NCI-H187 treated with DMSO at 0.1 percent for 48 hours (cell line): ENCODE measurements at regions not wholly inside any gene's neighbourhood (a gene's known extent, or its start where the extent isn't known, plus 50 kb on each side); places are given as distances from the start of the nearest gene placed in this dataset.
A peak's percentile ranks its signal among the peaks of the same experiment; 100 is the strongest.

Experiments
- DNase-seq: peaks from one replicate; lab custom pipeline; 2025; lab: John Stamatoyannopoulos, UW

DNA sequence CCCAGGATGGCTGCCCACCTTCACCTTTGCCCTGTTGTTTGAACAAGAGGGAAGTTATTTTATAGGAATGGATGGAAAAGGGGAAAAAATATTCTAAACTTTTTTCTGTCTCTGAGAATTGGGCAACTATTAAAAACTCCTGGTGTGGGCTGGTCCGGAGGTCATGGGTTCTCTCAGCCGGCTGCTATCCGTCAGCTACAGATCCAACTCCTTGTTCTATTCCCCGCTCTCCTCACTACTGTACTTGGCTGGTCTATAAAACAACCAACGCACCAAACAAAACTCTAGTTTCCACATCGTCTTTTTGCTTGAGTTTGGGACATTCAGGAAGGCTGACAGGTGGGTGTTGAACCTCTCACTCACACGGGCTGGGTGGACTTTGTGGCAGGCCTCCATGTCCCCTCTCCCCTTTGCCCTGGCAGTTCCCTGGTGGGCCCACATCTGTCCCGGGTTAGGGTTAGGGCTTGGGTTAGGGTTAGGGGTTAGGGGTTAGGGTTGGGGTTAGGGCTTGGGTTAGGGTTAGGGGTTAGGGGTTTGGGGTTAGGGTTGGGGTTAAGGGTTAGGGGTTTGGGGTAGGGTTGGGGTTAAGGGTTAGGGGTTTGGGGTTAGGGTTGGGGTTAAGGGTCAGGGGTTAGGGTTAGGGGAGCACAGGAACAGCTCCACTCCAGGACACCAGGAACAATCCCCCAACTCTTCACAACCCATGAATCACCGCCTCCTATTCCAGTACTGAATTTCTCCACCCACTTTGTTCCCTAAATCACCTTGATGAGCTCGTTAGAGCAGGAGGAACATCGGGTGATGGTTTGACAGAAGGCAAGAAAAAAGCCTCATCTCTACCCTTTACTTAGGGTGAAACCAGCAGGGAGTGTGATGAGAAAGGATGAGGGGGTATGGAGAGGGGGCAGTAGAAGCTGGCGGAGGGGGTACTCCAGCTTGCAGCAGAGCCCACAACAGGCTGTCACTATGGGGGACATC, 302.1 kb upstream of the IRX4 start:
- no peak for DNase-seq

- no peak for DNase-seq
Observed at GRCh38 chr5:2184026-2184366, 301.3 kb upstream of the IRX4 start.

DNA sequence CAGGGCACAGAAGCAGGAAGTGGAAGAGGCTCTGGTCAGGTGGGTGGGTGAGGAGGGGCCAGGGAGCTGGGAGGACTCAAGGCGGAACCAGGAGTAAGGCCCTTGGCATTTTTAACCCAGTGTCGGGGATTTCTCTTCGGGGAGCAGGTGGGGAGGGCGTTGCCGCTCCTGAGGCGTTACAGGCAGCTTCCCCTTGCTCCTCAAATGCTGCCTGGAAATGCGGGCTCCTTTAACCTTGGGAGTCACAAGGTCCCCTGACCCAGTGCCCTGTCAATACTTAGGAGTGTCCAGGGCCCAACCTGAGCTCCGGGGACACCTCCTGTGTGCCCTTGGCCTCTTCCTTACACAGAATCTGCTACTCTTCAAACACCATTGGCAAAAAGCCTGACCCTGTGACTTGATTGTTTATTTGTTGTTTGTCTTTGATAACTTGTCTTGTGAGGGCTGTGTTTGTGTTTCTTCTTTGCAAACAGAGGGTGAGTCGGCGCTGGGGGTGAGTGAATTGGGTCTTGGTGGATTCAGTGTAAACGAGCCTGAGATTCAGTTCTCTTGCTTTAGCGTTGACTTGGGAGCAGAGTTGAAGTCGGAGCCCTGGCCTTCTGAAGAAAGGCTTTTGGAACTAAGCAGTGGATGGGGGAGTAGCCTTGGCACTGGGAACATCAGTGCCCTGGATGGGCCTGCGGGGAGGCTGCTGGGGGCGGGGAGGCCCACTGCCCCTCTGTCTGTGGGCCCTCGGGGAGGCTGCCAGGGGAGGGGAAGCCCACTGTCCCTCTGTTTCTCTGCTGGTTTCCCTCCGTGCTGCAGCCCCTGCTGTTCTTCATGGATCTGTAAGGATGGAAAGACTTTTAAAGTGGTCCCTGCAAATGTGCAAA, 300.7 kb upstream of the IRX4 start:
- DNase-seq = no peak

- DNase-seq = no peak
Observed at GRCh38 chr5:2182020-2182419, 299.3 kb upstream of the IRX4 start.

GRCh38 chr5:2181557-2181956, 298.8 kb upstream of the IRX4 start:
- no peak for DNase-seq

GRCh38 chr5:2181149-2181548, 298.4 kb upstream of the IRX4 start:
- DNase-seq = no peak

DNA sequence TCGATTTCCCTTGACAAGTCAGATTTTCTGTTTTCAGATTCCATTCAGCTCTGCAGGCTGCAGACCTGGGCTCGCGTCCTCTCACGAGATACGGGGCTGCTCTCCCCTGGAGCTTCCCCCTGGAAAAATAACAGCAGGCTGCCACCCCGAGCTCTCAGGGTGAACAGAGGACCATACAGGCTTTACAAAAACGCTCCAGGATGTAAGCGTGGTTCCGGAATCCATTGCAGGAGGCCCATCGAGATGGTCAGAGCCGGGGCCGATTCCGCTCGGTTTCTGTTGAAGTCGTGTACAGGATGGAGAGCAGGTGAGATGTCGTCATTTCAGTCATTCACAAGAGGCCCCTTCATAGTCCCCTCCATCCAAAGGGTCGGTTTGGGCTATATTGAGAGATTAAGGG, 297.7 kb upstream of the IRX4 start:
- no peak for DNase-seq

DNA sequence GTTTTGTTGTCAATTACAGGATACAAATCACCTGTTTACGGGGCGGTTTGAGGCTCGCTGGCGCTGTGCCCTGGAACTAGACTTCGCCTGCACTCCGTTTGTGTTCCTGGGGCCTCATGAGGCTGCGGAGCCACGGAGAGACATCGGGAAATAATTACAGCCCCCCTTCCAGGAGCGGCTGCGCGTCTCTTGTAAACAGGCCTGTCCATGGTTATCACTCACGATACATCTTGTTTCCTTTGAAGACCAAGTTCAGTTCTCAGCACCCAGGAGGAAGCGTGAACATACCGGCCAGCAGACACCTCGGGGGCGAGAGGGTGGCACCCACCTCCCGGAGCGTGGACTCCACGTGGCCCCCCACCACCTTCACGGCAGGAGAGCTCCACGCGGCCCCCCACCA, 297.1 kb upstream of the IRX4 start:
- DNase-seq = no peak

GRCh38 chr5:2178528-2178927, 295.8 kb upstream of the IRX4 start:
- DNase-seq = no peak

- no peak for DNase-seq
Observed at GRCh38 chr5:2178071-2178477, 295.3 kb upstream of the IRX4 start.

DNA sequence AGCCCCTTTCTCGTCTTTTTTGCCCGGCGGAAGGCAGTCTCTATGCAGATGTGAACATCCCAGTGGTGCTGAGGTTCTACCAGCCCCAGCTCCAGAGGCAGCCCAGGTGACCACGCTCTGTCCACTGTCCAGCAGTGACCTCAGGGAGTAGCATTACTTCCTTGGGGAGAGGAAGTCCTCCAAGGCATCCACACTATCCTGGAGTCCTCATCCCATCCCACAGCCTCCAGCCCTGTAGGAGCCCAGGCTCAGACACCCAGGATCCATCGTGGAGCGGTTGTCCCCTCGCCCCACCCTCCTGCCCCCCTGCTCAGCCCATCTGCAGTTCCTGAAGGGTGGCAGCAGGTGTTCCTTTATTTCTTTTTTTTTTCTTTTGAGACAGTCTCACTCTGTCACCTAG, 294.5 kb upstream of the IRX4 start:
- DNase-seq = no peak

- DNase-seq = no peak
Observed at GRCh38 chr5:2176581-2176980, 293.9 kb upstream of the IRX4 start.

DNA sequence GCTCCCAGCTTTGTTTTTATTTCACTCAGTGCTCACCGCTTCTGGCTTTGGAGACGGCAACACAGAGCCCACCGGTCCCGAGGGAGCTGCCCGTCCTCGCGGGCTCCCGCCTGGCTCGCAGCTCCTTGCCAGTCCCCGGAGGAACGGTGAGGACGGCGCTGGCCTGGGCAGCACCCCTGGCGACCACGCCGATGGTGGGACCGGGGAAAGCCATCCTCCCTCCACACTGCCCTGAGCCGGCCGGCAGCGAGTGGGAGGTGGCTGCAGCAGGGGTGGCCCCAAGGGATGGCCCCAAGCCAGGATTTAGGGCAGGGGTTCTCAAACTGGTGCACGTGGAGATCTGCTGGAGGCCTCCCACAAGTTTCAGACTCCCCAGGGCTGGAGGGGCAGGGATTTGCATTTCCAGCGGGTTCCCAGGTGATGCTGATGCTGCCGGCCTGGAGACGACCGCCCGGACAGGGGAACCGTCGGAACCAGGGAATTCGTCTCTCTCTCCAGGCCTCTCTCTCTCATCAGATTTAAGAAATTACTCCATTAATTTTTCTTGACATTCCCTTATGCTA, 293.2 kb upstream of the IRX4 start:
- DNase-seq = no peak

DNA sequence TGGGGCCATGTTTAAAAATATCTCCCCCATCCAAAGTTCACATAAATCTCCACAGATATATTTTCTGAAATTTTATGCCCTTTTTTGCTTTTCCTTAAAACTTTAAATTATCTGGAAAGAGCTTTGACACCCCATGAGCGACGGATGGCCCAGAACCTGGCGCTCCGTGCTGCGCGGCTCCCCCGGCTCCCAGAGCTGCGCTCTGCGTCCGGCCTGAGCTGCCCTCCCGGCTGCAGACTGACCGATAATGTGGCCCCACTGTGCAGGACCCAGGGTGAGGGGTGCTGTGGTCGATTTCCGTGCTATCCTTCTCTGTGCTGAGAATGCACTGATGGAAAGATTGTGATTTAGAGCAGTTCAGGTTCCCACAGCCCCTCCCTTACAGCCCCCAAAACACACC, 292.3 kb upstream of the IRX4 start:
- no peak for DNase-seq

GRCh38 chr5:2174538-2174937, 291.8 kb upstream of the IRX4 start:
- no peak for DNase-seq

DNA sequence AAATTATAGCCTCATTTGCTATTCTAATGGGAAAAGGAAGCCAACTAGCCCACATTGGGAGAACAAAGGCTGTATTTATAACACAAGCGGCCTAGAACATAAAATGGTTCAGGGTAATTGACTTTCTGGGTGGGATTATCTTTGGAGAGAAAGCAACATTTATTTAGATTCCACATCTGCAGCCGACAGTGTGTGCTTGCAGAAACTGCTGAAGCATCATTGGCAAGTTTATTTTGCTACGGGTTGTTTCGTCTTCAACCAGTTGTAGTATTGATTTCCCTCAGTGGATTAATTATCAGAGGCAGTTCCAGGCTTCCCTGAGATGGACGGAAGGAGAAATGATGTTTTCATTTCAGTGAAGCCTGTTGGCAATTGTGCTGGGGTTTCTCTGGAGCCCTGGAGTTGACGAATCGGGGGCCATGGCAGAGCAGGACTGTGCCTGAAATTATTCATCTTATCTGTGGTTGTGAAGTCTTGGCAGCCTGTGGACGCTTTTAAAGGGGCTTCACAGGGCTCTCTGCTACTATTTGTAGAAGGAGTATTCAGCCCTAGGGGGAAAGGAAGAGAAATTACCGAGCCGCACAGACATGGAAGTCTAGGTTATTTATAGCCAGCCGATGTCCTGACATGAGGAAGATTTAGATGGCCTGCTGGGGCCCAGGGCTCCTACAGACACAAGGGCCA, 290.6 kb upstream of the IRX4 start:
- DNase-seq = peak; percentile 74

- DNase-seq = no peak
Observed at GRCh38 chr5:2172471-2172870, 289.7 kb upstream of the IRX4 start.

DNA sequence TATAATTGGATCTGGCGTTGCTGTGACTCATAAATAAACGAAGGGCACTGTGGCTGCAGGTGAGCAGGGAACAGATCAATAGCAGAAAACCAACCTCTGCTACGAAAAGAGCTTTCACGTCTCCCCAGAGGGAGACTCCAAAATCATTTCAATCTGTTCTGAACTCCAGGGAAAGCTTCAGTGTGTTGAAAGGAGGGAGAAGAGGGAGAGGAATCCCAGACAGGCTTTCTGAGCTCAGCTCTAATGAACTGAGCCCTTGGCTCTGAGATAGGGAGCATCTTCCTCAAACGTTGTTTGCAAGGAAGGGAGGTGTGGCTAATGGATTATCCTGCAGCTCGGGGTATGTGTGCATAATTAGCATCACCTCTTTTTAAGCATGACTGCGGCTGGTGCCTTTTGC, 288.0 kb upstream of the IRX4 start:
- no peak for DNase-seq

GRCh38 chr5:2169850-2170760, 287.4 kb upstream of the IRX4 start:
- no peak for DNase-seq

DNA sequence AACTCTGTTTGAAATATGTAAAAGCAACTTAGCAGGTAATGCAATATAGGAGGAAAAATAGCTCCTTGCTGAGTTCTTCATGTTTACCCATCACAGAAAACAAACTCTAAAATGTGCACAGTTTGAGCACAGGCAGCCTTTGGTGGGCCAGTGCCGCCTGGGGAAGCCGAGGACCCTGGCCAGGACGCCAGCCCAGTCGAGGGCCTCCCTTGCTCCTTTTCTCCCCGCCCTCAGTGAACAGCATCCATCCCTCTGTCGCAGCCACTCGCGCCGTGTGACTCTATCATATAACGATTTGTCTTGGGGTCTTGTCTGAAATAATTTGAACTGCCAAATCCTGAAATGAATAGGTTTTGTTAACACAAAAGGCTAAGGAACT, 286.7 kb upstream of the IRX4 start:
- DNase-seq = no peak
